Central memory CD8-positive, alpha-beta T cell (primary cell): ENCODE measurements at regions not wholly inside any gene's neighbourhood (a gene's known extent, or its start where the extent isn't known, plus 50 kb on each side); places are given as distances from the start of the nearest gene placed in this dataset.

Experiments
- ATAC-seq: fragments of 150-1000 bp; cut with Tn5 transposase; replicated peaks from 2 replicates; pipeline ENCODE4 v1.10.0; 2022; ENCODE audit warnings: mild to moderate bottlenecking, moderate FRiP score, moderate number of reproducible peaks; ENCODE audit not compliant: poor library complexity, severe bottlenecking; ENCODE audit errors: extremely low read depth
- DNase-seq, 2 donors: peaks; one replicate each; pipeline ENCODE4 v3.0.0; 2021; ENCODE audit warnings: low spot score in 2 of 2
- H3K27ac Mint-ChIP-seq: one replicate; pipeline ENCODE4 v1.8.0; 2022; ENCODE audit warnings: low read depth, mild to moderate bottlenecking, moderate library complexity, mixed read lengths
- H3K27me3 Mint-ChIP-seq: one replicate; pipeline ENCODE4 v1.8.0; 2022; ENCODE audit warnings: mixed read lengths
- H3K36me3 Mint-ChIP-seq: one replicate; pipeline ENCODE4 v1.8.0; 2022; ENCODE audit warnings: mild to moderate bottlenecking, moderate library complexity, mixed read lengths; ENCODE audit not compliant: insufficient read depth
- H3K4me1 Mint-ChIP-seq: one replicate; pipeline ENCODE4 v1.8.0; 2022; ENCODE audit warnings: mixed read lengths
- H3K4me3 Mint-ChIP-seq: one replicate; pipeline ENCODE4 v1.8.0; 2022; ENCODE audit warnings: mild to moderate bottlenecking, moderate library complexity, mixed read lengths
- H3K9me3 Mint-ChIP-seq: one replicate; pipeline ENCODE4 v1.8.0; 2022; ENCODE audit warnings: mixed read lengths

DNA sequence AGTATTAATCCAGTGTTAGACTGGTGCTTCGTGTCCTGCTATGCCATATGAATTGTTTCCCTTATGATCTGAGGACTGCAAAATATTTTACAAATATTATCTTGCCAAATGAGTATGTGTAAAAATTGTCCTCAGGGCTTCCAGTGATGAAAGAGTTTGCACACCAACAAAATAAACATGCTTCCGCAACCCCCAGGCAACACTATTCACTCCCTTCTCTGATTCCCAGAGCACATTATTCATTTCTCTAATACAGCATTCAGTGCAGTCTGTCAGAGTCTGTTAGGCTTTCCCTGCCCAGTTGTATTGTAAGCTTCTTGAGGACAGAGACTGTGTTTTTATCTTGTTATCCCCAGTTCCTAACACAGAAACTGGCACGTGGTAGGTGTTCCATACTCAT lies 409.9 kb upstream of the C1orf87 start:
- ATAC-seq (no peak), DNase-seq (no peak)
- Mint-ChIP-seq H3K9me3 (peaks cover 1% of the 10 kb centered on the region), H3K4me3 (no peak overlapping the region), H3K27me3 (no peaks in the 10 kb centered on the region), H3K36me3 (no peaks in the 10 kb centered on the region), H3K27ac (no peak overlapping the region), H3K4me1 (no peaks in the 10 kb centered on the region)

DNA sequence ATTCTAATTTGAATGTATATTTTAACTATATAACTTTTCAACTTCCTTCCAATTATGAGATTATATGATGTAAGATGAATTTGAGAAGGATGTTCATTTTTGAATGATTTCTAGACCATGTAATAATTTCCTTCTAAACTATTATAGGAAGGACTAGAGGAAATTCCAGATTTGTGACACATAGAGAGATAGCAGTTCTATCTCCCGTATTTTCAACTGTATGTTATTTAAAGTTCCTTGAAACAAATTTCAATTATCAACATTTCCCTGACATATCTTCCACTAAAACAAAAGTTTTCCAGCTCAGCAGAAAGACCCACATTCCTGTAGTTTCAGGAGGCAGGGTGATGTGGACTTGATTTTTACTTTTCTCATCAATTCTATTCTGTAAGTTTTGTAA lies 396.7 kb upstream of the C1orf87 start:
- ATAC-seq (no peak), DNase-seq (no peak)
- Mint-ChIP-seq H3K4me1 (no peaks in the 10 kb centered on the region), H3K9me3 (peaks cover 15% of the 10 kb centered on the region), H3K27ac (no peak overlapping the region), H3K27me3 (no peaks in the 10 kb centered on the region), H3K4me3 (no peak overlapping the region), H3K36me3 (no peaks in the 10 kb centered on the region)

DNA sequence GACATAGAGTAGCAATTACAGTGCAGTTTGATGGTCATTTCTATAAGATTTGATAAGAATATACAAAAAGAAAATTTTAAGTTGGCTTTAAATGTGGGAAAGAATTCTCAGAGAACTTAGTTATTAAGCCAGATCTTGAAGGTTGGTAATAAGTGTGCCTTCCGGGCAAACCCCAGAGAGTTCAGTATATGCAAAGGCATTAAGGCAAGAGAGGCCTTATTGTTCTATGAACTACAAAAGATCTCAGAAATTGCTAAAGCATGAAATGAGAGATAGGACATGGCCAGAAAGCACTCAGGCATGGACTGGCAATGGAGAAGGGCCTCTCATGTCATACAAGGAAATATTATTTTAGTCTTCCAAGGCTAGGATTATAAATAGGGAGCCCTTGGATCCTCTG lies 390.2 kb upstream of the C1orf87 start:
- Mint-ChIP-seq H3K4me1 (no peaks in the 10 kb centered on the region), H3K4me3 (no peak overlapping the region), H3K36me3 (no peaks in the 10 kb centered on the region), H3K27ac (no peak overlapping the region), H3K9me3 (peaks cover 21% of the 10 kb centered on the region), H3K27me3 (no peaks in the 10 kb centered on the region)
- no peak for DNase-seq
- ATAC-seq = no peak

DNA sequence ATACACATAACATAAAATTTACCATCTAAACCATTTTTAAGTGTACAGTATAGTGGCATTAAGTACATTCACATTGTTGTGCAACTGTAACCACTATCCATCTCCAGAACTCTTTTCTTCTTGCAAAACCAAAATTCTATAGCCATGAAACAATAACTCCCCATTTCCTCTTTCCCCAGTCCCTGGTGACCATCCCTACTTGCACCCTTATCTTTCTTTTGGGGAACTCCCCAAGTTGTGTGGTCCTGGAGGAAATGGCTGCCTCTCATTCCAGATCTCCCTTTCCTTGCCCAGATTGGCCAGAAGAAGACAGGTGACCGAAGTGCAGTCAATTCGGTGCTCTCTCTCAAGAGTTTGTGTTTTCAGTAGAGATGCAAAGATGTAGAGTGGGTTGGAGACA lies 389.6 kb upstream of the C1orf87 start:
- H3K27me3 Mint-ChIP-seq = no peaks in the 10 kb centered on the region
- no peak for DNase-seq
- no peaks in the 10 kb centered on the region for H3K4me1 Mint-ChIP-seq
- no peak overlapping the region for H3K27ac Mint-ChIP-seq
- peaks cover 21% of the 10 kb centered on the region for H3K9me3 Mint-ChIP-seq
- H3K36me3 Mint-ChIP-seq = no peaks in the 10 kb centered on the region
- ATAC-seq = no peak
- H3K4me3 Mint-ChIP-seq = no peak overlapping the region

DNA sequence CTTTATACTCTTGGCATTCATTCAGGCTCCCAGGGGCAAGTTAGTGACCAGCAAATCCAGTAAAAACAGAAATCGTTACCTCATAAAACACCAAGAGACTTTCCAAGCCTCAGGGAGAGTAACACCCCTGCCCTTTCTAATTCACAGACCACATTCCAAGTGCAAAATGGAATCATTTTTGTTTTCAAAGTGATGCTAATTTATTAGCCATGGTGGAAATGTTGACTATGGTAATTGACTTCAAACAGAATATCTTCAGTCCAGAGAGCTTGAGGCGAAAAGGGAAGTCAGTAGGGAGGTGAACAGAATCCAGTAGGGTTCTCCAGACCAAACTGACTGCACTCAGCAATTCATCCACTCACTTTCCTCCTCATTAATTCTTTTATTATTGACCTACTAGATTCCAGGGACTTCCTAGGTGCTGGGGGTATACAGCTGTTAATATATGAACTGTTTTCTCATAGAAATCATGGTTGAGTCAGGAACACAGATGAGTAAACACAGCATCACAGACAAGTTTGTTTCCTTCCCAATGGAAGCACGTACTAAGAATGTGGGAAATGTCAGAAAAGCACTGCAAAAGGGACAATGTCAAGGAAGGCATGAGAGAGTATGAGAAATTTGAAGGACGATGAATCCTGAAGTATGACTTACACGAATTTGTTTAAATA lies 388.5 kb upstream of the C1orf87 start:
- Mint-ChIP-seq H3K4me1 (no peaks in the 10 kb centered on the region), H3K4me3 (no peak overlapping the region)

DNA sequence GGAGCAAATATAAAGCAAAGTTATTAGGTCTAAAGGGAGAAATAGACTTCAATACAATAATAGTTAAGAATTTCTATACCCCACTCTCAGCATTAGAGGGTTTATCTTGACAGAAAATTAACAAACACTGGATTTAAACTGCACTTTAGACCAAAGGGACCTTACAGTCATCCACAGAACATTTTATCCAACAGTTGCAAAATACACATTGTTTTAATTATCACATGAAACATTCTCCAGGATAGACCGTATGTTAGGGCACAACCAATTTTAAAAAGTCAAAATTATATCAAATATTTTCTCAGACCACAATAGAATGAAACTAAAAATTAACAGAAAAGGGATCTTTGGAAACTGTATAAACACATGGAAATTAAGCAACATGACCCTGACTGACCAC lies 384.5 kb upstream of the C1orf87 start:
- DNase-seq (no peak), ATAC-seq (no peak)
- Mint-ChIP-seq H3K36me3 (no peaks in the 10 kb centered on the region), H3K9me3 (peaks cover 22% of the 10 kb centered on the region), H3K27ac (no peak overlapping the region), H3K27me3 (no peaks in the 10 kb centered on the region), H3K4me3 (no peak overlapping the region), H3K4me1 (no peaks in the 10 kb centered on the region)

More for the DNA sequence above, 388.5 kb upstream of the C1orf87 start:
- DNase-seq = no peak
- Mint-ChIP-seq H3K27me3 (no peaks in the 10 kb centered on the region), H3K9me3 (peaks cover 16% of the 10 kb centered on the region), H3K36me3 (no peaks in the 10 kb centered on the region), H3K27ac (no peak overlapping the region)
- ATAC-seq = no peak

DNA sequence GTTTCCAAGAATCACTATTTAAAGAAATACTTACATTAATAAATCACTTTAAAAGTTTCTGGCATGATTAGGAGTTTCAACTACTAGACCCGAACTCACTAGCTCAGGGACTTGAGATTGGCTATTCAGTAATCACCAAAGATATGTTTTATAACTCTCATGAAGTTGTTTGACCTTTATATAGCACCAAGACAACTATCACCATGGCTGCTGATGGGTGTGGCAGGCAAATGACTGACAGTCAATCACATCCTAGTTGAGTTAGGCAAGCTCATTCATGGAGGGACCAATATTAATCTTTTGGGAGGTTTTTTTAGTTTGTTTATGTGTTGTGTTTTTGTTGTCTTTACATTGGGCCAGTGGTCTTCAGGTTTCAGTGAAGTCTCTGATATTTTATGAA lies 376.3 kb upstream of the C1orf87 start:
- H3K27me3 Mint-ChIP-seq = no peaks in the 10 kb centered on the region
- no peak overlapping the region for H3K27ac Mint-ChIP-seq
- H3K4me3 Mint-ChIP-seq = no peak overlapping the region
- no peaks in the 10 kb centered on the region for H3K36me3 Mint-ChIP-seq
- no peaks in the 10 kb centered on the region for H3K4me1 Mint-ChIP-seq
- no peak for DNase-seq
- H3K9me3 Mint-ChIP-seq = peaks cover 6% of the 10 kb centered on the region
- ATAC-seq = no peak

DNA sequence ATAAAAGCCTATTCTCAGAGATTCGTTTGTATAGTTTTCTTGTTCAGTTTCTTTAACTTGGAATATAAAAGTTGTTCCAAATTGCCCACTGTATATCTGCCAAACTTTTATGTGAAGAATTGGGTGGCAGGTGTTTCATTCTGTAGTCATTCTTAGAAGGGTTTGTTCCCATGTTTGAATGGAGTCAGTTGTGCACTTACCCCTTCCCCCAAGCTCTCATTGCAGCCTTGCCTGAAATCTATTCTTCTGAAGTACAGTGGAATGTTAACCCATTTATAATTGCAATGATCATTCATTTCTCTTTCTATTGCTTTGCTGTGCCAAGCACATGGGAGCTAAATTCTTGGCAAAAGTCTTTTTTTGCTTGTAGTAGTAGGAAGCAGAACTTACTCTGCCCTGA lies 375.3 kb upstream of the C1orf87 start:
- H3K36me3 Mint-ChIP-seq = no peaks in the 10 kb centered on the region
- no peak overlapping the region for H3K4me3 Mint-ChIP-seq
- DNase-seq (no peak), ATAC-seq (no peak)
- H3K27me3 Mint-ChIP-seq = no peaks in the 10 kb centered on the region
- H3K4me1 Mint-ChIP-seq = no peaks in the 10 kb centered on the region
- H3K9me3 Mint-ChIP-seq = peaks cover under 1% of the 10 kb centered on the region
- H3K27ac Mint-ChIP-seq = no peak overlapping the region

DNA sequence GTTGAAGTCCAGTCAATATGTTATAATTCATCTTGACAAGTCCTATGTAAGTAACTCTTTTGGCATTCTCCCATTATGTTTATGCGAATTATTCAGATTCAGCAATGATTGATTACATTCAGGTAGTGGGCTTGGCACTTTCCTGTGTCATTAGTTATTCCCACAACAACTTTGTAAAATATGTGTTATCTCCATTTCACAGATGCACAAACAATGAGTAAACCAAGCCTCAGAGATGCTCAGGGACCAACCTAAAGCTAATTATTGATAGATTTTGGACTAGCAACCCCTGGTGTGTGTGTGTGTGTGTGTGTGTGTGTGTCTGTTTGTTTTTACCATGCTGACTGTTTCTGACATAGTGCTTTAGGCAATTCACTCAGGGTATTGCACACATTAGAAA lies 371.1 kb upstream of the C1orf87 start:
- Mint-ChIP-seq H3K4me1 (no peaks in the 10 kb centered on the region), H3K9me3 (no peaks in the 10 kb centered on the region), H3K4me3 (no peak overlapping the region), H3K27ac (no peak overlapping the region), H3K27me3 (no peaks in the 10 kb centered on the region), H3K36me3 (no peaks in the 10 kb centered on the region)
- DNase-seq (no peak), ATAC-seq (no peak)

DNA sequence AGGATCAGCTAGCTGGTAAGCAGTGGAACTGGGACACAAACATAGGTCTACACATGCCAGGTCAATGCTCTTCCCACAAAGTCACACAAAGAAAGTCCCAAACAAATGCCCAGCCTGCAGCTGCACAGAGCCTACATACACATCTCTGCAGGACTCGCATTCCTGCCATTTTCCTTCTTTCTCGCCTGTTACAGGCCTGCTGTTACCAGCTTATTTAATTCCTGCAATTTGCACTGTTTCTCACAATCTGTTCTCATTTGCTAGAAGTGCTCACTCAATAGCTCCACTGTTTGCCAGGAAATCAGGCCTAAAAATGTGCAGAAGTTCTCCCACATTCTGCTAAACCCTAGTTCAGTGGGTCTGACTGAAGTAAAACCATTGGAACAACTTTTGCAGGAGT lies 362.6 kb upstream of the C1orf87 start:
- Mint-ChIP-seq H3K36me3 (no peaks in the 10 kb centered on the region), H3K27me3 (no peaks in the 10 kb centered on the region)

DNA sequence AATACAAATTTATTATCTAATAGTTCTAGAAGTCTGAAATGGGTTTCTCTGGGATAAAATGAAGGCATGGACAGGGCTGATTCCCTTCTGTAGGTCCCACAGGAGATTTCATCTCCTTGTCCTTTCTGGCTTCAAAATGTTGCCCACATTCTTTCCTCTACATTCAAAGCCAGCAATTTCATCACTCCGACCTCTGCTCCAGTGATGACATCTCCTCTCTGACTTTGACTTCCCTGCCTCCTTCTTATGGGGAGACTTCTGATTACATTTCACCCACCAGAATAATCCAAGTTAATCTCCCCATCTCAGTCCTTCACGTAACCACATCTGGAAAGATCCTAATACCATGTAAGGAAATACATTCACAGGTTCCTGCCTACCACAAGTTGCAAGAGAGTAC lies 358.0 kb upstream of the C1orf87 start:
- no peak overlapping the region for H3K27ac Mint-ChIP-seq
- H3K36me3 Mint-ChIP-seq = no peaks in the 10 kb centered on the region
- H3K4me1 Mint-ChIP-seq = no peaks in the 10 kb centered on the region
- no peaks in the 10 kb centered on the region for H3K27me3 Mint-ChIP-seq
- ATAC-seq (no peak), DNase-seq (no peak)
- no peak overlapping the region for H3K4me3 Mint-ChIP-seq
- peaks cover 22% of the 10 kb centered on the region for H3K9me3 Mint-ChIP-seq

More for the DNA sequence above, 362.6 kb upstream of the C1orf87 start:
- H3K27ac Mint-ChIP-seq = no peak overlapping the region
- ATAC-seq (no peak), DNase-seq (no peak)
- H3K4me3 Mint-ChIP-seq = no peak overlapping the region
- no peaks in the 10 kb centered on the region for H3K4me1 Mint-ChIP-seq
- peaks cover 28% of the 10 kb centered on the region for H3K9me3 Mint-ChIP-seq

DNA sequence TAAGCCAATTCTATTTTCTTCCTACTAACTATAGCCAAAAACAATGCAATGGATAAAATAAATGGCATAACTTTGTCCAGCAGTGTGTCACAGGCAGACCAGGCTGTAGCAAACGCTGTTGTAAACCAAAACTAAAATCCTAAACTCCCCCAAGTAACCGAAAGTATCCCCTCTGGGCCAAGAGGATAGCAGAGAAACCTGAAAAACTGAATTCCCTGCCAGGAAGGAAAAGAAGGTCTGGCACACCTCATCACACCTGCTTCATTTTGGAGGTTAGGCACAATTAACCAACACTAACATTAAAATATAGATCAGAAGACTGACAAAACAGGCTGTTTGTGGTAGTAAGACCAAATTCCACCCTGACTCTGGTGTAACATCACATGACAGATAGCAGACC lies 356.8 kb upstream of the C1orf87 start:
- DNase-seq = no peak

DNA sequence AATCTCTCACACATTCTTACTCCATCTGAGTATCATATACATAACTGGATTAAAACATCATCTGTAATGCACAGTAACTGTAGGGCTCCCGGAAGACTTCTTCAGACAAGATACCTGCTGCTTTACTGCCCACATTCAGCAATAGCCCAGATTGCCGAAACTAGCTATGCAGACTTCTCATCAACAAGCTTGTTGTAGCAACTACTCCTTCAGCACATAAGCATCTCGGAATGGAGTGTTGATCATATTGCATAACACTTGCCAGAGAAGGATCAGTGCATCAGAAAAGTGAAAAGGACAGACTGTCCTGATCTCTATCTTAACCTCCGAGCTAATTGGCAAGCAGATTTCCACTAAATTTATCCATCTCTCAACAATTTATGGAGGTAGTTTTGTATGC lies 354.6 kb upstream of the C1orf87 start:
- H3K9me3 Mint-ChIP-seq = peaks cover 3% of the 10 kb centered on the region
- no peak overlapping the region for H3K27ac Mint-ChIP-seq
- DNase-seq (no peak), ATAC-seq (no peak)
- no peaks in the 10 kb centered on the region for H3K27me3 Mint-ChIP-seq
- no peak overlapping the region for H3K4me3 Mint-ChIP-seq
- no peaks in the 10 kb centered on the region for H3K4me1 Mint-ChIP-seq
- no peaks in the 10 kb centered on the region for H3K36me3 Mint-ChIP-seq

More for the DNA sequence above, 356.8 kb upstream of the C1orf87 start:
- Mint-ChIP-seq H3K4me1 (no peaks in the 10 kb centered on the region), H3K27me3 (no peaks in the 10 kb centered on the region), H3K36me3 (no peaks in the 10 kb centered on the region), H3K9me3 (peaks cover 16% of the 10 kb centered on the region), H3K4me3 (no peak overlapping the region), H3K27ac (no peak overlapping the region)
- ATAC-seq = no peak

DNA sequence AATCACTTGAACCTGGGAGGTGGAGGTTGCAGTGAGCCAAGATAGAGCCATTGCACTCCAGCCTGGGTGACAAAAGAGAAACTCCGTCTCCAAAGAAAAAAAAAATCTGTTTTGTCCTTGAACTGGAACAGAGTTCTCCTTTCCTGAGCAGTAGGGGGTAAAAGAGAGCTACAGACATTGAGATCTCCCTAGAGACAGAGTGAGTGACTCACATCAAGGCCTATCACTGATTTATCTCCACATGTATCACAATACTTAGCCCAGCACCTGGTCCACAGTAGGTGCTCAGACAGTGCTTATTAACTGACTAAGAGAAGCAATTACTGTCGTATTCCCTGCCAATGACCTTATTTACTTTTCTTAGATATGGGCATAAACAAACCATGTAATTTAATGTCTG lies 354.1 kb upstream of the C1orf87 start:
- no peaks in the 10 kb centered on the region for H3K36me3 Mint-ChIP-seq
- no peak for ATAC-seq
- H3K27me3 Mint-ChIP-seq = no peaks in the 10 kb centered on the region
- H3K4me1 Mint-ChIP-seq = no peaks in the 10 kb centered on the region
- no peak for DNase-seq
- no peak overlapping the region for H3K27ac Mint-ChIP-seq
- no peaks in the 10 kb centered on the region for H3K9me3 Mint-ChIP-seq
- no peak overlapping the region for H3K4me3 Mint-ChIP-seq
